Heart left ventricle (tissue), 13 donors: ENCODE measurements at regions not wholly inside any gene's neighbourhood (a gene's known extent, or its start where the extent isn't known, plus 50 kb on each side); places are given as distances from the start of the nearest gene placed in this dataset.
A peak's percentile ranks its signal among the peaks of the same experiment; 100 is the strongest.

Experiments used
- POLR2A ChIP-seq, 2 donors: fragments of 450-650 bp; IDR thresholded peaks; one replicate each; pipeline ENCODE4 v1.6.1; 2017; ENCODE audit warnings: antibody characterized with exemption in 2 of 2, mild to moderate bottlenecking in 2 of 2, moderate library complexity in 2 of 2
- TF ChIP-seq, protein P1 (sequence below), 12 donors: fragments of 200-600 bp; sonication (generic) in 4 of 12; IDR thresholded peaks; one replicate each; pipeline versions ENCODE4 v1.5.0 to v1.8.0; 2018 to 2022; ENCODE audit warnings: antibody characterized with exemption in 12 of 12, mild to moderate bottlenecking in 5 of 12
- donor health status: ischemic (EF 13 %, LVEDD 7.1; RV severe dilation, severe dysfunction).
- donor health status: DM: no; HTN: yes; CAD: no.
- donor health status: DM: no; HTN: no; CAD: no.
- donor health status: ischemic (EF 25% LVEDD 6.9; RV normal size, moderate dysfunction).
- donor health status: ischemic (EF 25% LVEDD 5.7; RV mildly dilated, moderate dysfunction).
- donor health status: ischemic (EF 35%, LVEDD 5.7; RV mildly dilated, moderate dysfunction).
- donor health status: nonischemic (EF 11% LVEDD 7.7; RV severe dilation, severe dysfunction).
- donor health status: DM: yes; HTN: yes; CAD: no.
- donor health status: PGD.
- donor health status: ischemic (EF 29% LVEDD 5.4; RV normal size, mild dysfunction).
- donor health status: nonischemic (EF 23%, LVEDD 6.1; RV moderate dilation, normal function).

- TF ChIP-seq POLR2A (IDR thresholded peaks at IDR 0.05), result peak in 1 of 2 donors; percentile 22
- TF ChIP-seq, protein P1, sequence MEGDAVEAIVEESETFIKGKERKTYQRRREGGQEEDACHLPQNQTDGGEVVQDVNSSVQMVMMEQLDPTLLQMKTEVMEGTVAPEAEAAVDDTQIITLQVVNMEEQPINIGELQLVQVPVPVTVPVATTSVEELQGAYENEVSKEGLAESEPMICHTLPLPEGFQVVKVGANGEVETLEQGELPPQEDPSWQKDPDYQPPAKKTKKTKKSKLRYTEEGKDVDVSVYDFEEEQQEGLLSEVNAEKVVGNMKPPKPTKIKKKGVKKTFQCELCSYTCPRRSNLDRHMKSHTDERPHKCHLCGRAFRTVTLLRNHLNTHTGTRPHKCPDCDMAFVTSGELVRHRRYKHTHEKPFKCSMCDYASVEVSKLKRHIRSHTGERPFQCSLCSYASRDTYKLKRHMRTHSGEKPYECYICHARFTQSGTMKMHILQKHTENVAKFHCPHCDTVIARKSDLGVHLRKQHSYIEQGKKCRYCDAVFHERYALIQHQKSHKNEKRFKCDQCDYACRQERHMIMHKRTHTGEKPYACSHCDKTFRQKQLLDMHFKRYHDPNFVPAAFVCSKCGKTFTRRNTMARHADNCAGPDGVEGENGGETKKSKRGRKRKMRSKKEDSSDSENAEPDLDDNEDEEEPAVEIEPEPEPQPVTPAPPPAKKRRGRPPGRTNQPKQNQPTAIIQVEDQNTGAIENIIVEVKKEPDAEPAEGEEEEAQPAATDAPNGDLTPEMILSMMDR (IDR thresholded peaks at IDR 0.05), result no peak
Measured at GRCh38 chr15:95304151-95304946, 1026.2 kb upstream of the NR2F2 start.
